Right lobe of liver (tissue), 6 donors: ENCODE measurements at regions not wholly inside any gene's neighbourhood (a gene's known extent, or its start where the extent isn't known, plus 50 kb on each side); places are given as distances from the start of the nearest gene placed in this dataset.

ENCODE experiments used
- ATAC-seq, 4 donors: fragments of 200-7000 bp; cut with Tn5 transposase; one replicate each; pipeline ENCODE4 v1.9.1; 2020; ENCODE audit warnings: mild to moderate bottlenecking in 4 of 4, moderate library complexity in 4 of 4
- DNase-seq, 3 donors: peaks; one replicate each; pipeline ENCODE4 v3.0.0-alpha.2; 2020
- H3K27ac ChIP-seq, 3 donors: fragments of 200-600 bp; one replicate each; pipeline ENCODE4 v1.8.0; 2022
- H3K27me3 ChIP-seq, 2 donors: fragments of 200-600 bp; one replicate each; pipeline ENCODE4 v1.8.0; 2022
- H3K36me3 ChIP-seq, 4 donors: fragments of 200-600 bp; sonication (generic) in 1 of 4; one replicate each; pipeline versions ENCODE4 v1.5.1 to v1.8.0; 2017 to 2022; ENCODE audit warnings: control low read depth in 1 of 4
- H3K4me1 ChIP-seq, 4 donors: fragments of 200-600 bp; sonication (generic) in 1 of 4; one replicate each; pipeline versions ENCODE4 v1.5.1 to v1.8.0; 2017 to 2022; ENCODE audit warnings: control low read depth in 1 of 4
- H3K4me3 ChIP-seq, 3 donors: fragments of 200-600 bp; one replicate each; pipeline ENCODE4 v1.8.0; 2022
- H3K9me3 ChIP-seq, 4 donors: fragments of 200-600 bp; sonication (generic) in 1 of 4; one replicate each; pipeline versions ENCODE4 v1.5.1 to v1.8.0; 2017 to 2022; ENCODE audit warnings: control low read depth in 1 of 4
- CTCF ChIP-seq, 4 donors: fragments of 200-600 bp in 3 of 4; fragments of 450-650 bp in 1 of 4; IDR thresholded peaks; one replicate each; pipeline versions ENCODE4 v1.5.1 to v1.8.0; 2016 to 2022; ENCODE audit warnings: antibody characterized with exemption in 4 of 4, mild to moderate bottlenecking in 2 of 4
- POLR2A ChIP-seq: fragments of 450-650 bp; IDR thresholded peaks from one replicate; pipeline ENCODE4 v1.6.1; 2017; ENCODE audit warnings: antibody characterized with exemption, mild to moderate bottlenecking
- WGBS: methylation state at CpG from one replicate; pipeline ENCODE4 v1.1.6; 2018; ENCODE audit warnings: low coverage, low lambda C conversion rate; ENCODE audit not compliant: insufficient coverage; ENCODE audit errors: missing lambda C conversion rate; 5-methylcytosine and 5-hydroxymethylcytosine counted together
- intact Hi-C, 2 donors: fragments of 100-400 bp; cut with DNase I; formaldehyde crosslinking; loops; one replicate each; pipeline versions ENCODE4 v1.11.2 to v1.14.1; 2022
- donor health status: DM: no; HTN: yes; CAD: no.
- donor health status: DM: no; HTN: no; CAD: no.
- donor health status: DM: no; HTN: no; CAD: no.
- donor health status: DM: no; HTN: yes; CAD: no.
- donor health status: DM: no; HTN: yes; CAD: no.

- no peaks in the 10 kb centered on the region for H3K9me3 ChIP-seq
- no peak for TF ChIP-seq CTCF (IDR thresholded peaks at IDR 0.05)
- TF ChIP-seq POLR2A: no peak
- H3K4me3 ChIP-seq: no peak overlapping the region
- ATAC-seq (peak in 1 of 4 donors; percentile 30), DNase-seq (no peak)
- no peak overlapping the region for H3K27ac ChIP-seq
- H3K36me3 ChIP-seq: no peaks in the 10 kb centered on the region
- intact Hi-C loops: no loop called here
- H3K27me3 ChIP-seq: no peaks in the 10 kb centered on the region
- WGBS: 63% methylated on average over 2 of the region's 9 CpGs
- H3K4me1 ChIP-seq: no peaks in the 10 kb centered on the region
Observed at GRCh38 chr2:45072064-45072861, 63.0 kb upstream of the SIX2 start.

- TF ChIP-seq CTCF (IDR thresholded peaks at IDR 0.05) (no peak), POLR2A (no peak)
- no peak for DNase-seq
- Histone ChIP-seq H3K4me1 (no peaks in the 10 kb centered on the region), H3K36me3 (no peaks in the 10 kb centered on the region), H3K4me3 (no peak overlapping the region), H3K9me3 (no peaks in the 10 kb centered on the region), H3K27ac (no peak overlapping the region), H3K27me3 (no peaks in the 10 kb centered on the region)
- intact Hi-C loops: no loop called here
- WGBS: 40% methylated on average over 9 of the region's 9 CpGs
- ATAC-seq: no peak
Observed at GRCh38 chr2:45070113-45070652, 60.9 kb upstream of the SIX2 start.

- Histone ChIP-seq H3K36me3 (no peaks in the 10 kb centered on the region), H3K4me1 (no peaks in the 10 kb centered on the region), H3K4me3 (no peak overlapping the region), H3K9me3 (no peaks in the 10 kb centered on the region), H3K27me3 (no peaks in the 10 kb centered on the region), H3K27ac (no peak overlapping the region)
- intact Hi-C loops: no loop called here
- ATAC-seq (no peak), DNase-seq (no peak)
- no peak for TF ChIP-seq POLR2A
- TF ChIP-seq CTCF (IDR thresholded peaks at IDR 0.05): no peak
- WGBS: 71% methylated on average over 5 of the region's 5 CpGs
Observed at GRCh38 chr2:45069684-45070083, 60.4 kb upstream of the SIX2 start.

GRCh38 chr2:45068571-45069140, 59.4 kb upstream of the SIX2 start:
- no peak for ATAC-seq
- Histone ChIP-seq H3K4me1 (no peaks in the 10 kb centered on the region), H3K9me3 (no peaks in the 10 kb centered on the region), H3K4me3 (no peak overlapping the region), H3K27me3 (no peaks in the 10 kb centered on the region), H3K27ac (no peak overlapping the region), H3K36me3 (no peaks in the 10 kb centered on the region)
- TF ChIP-seq CTCF (IDR thresholded peaks at IDR 0.05) (no peak), POLR2A (no peak)
- intact Hi-C loops: no loop called here
- no peak for DNase-seq
- WGBS: 76% methylated on average over 5 of the region's 9 CpGs
